HepG2 (cell line): ENCODE measurements at regions not wholly inside any gene's neighbourhood (a gene's known extent, or its start where the extent isn't known, plus 50 kb on each side); places are given as distances from the start of the nearest gene placed in this dataset.

ENCODE experiments used
- ATAC-seq: fragments of 200-7000 bp; cut with Tn5 transposase; 3 replicates; pipeline ENCODE4 v1.9.1; 2020; ENCODE audit warnings: mild to moderate bottlenecking, moderate library complexity
- BruUV-seq: library from RNA; stranded (reverse); fragments of 400-500 nt; replicated peaks from 2 replicates; lab custom pipeline; 2021; lab: Mats Ljungman, UMichigan
- CTCF ChIA-PET: fragments of 300-600 bp; formaldehyde crosslinking; extraction: SDS; loops from one replicate; lab custom pipeline; 2021; ENCODE audit warnings: low total read pairs, inconsistent platforms, low intra/inter-chr PET ratio; lab: Yijun Ruan, JAX
- POLR2A ChIA-PET: fragments of 350-600 bp; sonication (Branson Sonifier 250); formaldehyde crosslinking; loops from one replicate; lab custom pipeline; 2020; ENCODE audit warnings: antibody characterized with exemption, inconsistent platforms; lab: Yijun Ruan, JAX
- DNase-seq: peaks from one replicate; pipeline ENCODE4 v3.0.0-alpha.2; 2015; ENCODE audit warnings: low spot score
- FAIRE-seq: peaks from 3 replicates; lab custom pipeline; 2011; peaks lifted over from hg19 to GRCh38; lab: Jason Lieb, UNC
- H2AFZ ChIP-seq: one replicate; pipeline ENCODE4 v1.6.1; 2011; ENCODE audit warnings: low read length, inconsistent platforms
- H3K27ac ChIP-seq: fragments of 300-600 bp; 3 replicates; pipeline ENCODE4 v1.8.0; 2011; ENCODE audit warnings: mixed run types, mild to moderate bottlenecking, mixed read lengths, low read length, inconsistent platforms; ENCODE audit not compliant: insufficient read depth; ENCODE audit errors: extremely low read length
- H3K27me3 ChIP-seq, 2 experiments: fragments of 200-600 bp in 1 of 2; 2 replicates in 1 of 2; 3 replicates in 1 of 2; pipeline versions ENCODE4 v1.6.0 to v1.8.0; 2011; ENCODE audit warnings: low read length in 2 of 2, mild to moderate bottlenecking in 2 of 2, moderate library complexity in 2 of 2, inconsistent platforms in 1 of 2; ENCODE audit not compliant: insufficient read depth in 2 of 2, control insufficient read depth in 1 of 2
- H3K36me3 ChIP-seq, 2 experiments: fragments of 200-600 bp in 1 of 2; replicated peaks in 1 of 2; 2 replicates in 1 of 2; 3 replicates in 1 of 2; pipeline versions ENCODE4 v1.5.1 to v1.8.0; 2011; ENCODE audit warnings: low read length in 2 of 2, inconsistent platforms in 1 of 2; ENCODE audit not compliant: insufficient read depth in 2 of 2, control insufficient read depth in 1 of 2
- H3K4me1 ChIP-seq: 2 replicates; pipeline ENCODE4 v1.5.1; 2012; ENCODE audit warnings: low read length, inconsistent platforms; ENCODE audit not compliant: insufficient read depth
- H3K4me2 ChIP-seq: 2 replicates; pipeline ENCODE4 v1.6.0; 2011; ENCODE audit warnings: low read depth, low read length, inconsistent platforms
- H3K4me3 ChIP-seq, 3 experiments: fragments of 200-600 bp in 1 of 3; sonication (generic), shearing (Covaris generic) in 1 of 3; replicated peaks in 1 of 3; 2 replicates each; pipeline ENCODE4 v1.5.1; 2011 to 2016; ENCODE audit warnings: low read length in 3 of 3, inconsistent platforms in 2 of 3, low read depth in 2 of 3, mild to moderate bottlenecking in 2 of 3, control low read depth in 1 of 3, mixed read lengths in 1 of 3; ENCODE audit not compliant: insufficient read depth in 1 of 3
- H3K79me2 ChIP-seq: one replicate; pipeline ENCODE4 v1.6.1; 2011; ENCODE audit warnings: low read length, inconsistent platforms; ENCODE audit not compliant: insufficient read depth
- H3K9ac ChIP-seq: 2 replicates; pipeline ENCODE4 v1.6.0; 2011; ENCODE audit warnings: mild to moderate bottlenecking, low read depth, low read length, inconsistent platforms; ENCODE audit not compliant: insufficient read depth
- H3K9me3 ChIP-seq: 2 replicates; pipeline ENCODE4 v1.5.1; 2012; ENCODE audit warnings: mild to moderate bottlenecking, low read length
- H4K20me1 ChIP-seq: 2 replicates; pipeline ENCODE4 v1.6.0; 2011; ENCODE audit warnings: inconsistent platforms, mild to moderate bottlenecking, low read length, moderate library complexity; ENCODE audit not compliant: insufficient read depth
- FOXA3 ChIP-seq: IDR thresholded peaks from 2 replicates; pipeline ENCODE4 v1.6.1; 2016; ENCODE audit warnings: missing genetic modification reagents, missing compliant biosample characterization
- KLF13 ChIP-seq: sonication (generic); formaldehyde crosslinking; IDR thresholded peaks from 2 replicates; pipeline ENCODE4 v1.4.0; 2020; ENCODE audit warnings: mild to moderate bottlenecking, missing genetic modification reagents
- NCOR1 ChIP-seq: fragments of 200-600 bp; sonication (generic); IDR thresholded peaks from 2 replicates; pipeline ENCODE4 v1.7.0; 2017; ENCODE audit warnings: antibody characterized with exemption, low read length, borderline replicate concordance
- SAP130 ChIP-seq: IDR thresholded peaks from 2 replicates; pipeline ENCODE4 v1.6.1; 2016; ENCODE audit warnings: low read depth
- SIN3B ChIP-seq: fragments of 150-350 bp; IDR thresholded peaks from 2 replicates; pipeline ENCODE4 v1.6.1; 2014; ENCODE audit warnings: low read length
- ZNF160 ChIP-seq: sonication (generic); formaldehyde crosslinking; IDR thresholded peaks from 2 replicates; pipeline ENCODE4 v1.8.0; 2022; ENCODE audit warnings: mild to moderate bottlenecking, inconsistent platforms, missing genetic modification reagents
- ZNF263 ChIP-seq: sonication (generic); formaldehyde crosslinking; IDR thresholded peaks from 2 replicates; pipeline ENCODE4 v1.4.0; 2020; ENCODE audit warnings: missing genetic modification reagents
- ZNF30 ChIP-seq: sonication (generic); formaldehyde crosslinking; IDR thresholded peaks from 2 replicates; pipeline ENCODE4 v1.5.0; 2020; ENCODE audit warnings: mild to moderate bottlenecking, missing genetic modification reagents
- ZNF331 ChIP-seq: sonication (generic); formaldehyde crosslinking; IDR thresholded peaks from 2 replicates; pipeline ENCODE4 v1.4.0; 2020; ENCODE audit warnings: missing genetic modification reagents
- ZNF788 ChIP-seq: sonication (generic); formaldehyde crosslinking; IDR thresholded peaks from 2 replicates; pipeline ENCODE4 v1.5.0; 2020; ENCODE audit warnings: mild to moderate bottlenecking, missing genetic modification reagents, borderline replicate concordance
- WGBS: methylation state at CpG from one replicate; pipeline ENCODE4 v1.1.6; 2017; ENCODE audit warnings: low lambda C conversion rate; 5-methylcytosine and 5-hydroxymethylcytosine counted together
- in situ Hi-C: cut with HindIII; loops from 2 replicates; pipeline ENCODE4 v1.10.0; 2017; ENCODE audit warnings: low pct_unique_long_range_greater_than_20kb; ENCODE audit not compliant: extremely low pct_ligation_motif_present
- intact Hi-C: fragments of 100-400 bp; cut with micrococcal nuclease; formaldehyde crosslinking; loops from one replicate; pipeline ENCODE4 v1.10.0; 2022; ENCODE audit not compliant: unreplicated experiment
- TF ChIP-seq, protein P1 (sequence below): sonication (generic); formaldehyde crosslinking; IDR thresholded peaks from 2 replicates; pipeline ENCODE4 v1.4.0; 2020; ENCODE audit warnings: low read depth, mild to moderate bottlenecking, missing genetic modification reagents
- TF ChIP-seq, protein P2 (sequence below): sonication (generic); formaldehyde crosslinking; IDR thresholded peaks from 2 replicates; pipeline ENCODE4 v1.4.0; 2020; ENCODE audit warnings: missing genetic modification reagents, borderline replicate concordance
- TF ChIP-seq, protein P3 (sequence below): IDR thresholded peaks from 2 replicates; pipeline ENCODE4 v1.6.1; 2016; ENCODE audit warnings: low read depth, borderline replicate concordance
- TF ChIP-seq, protein P4 (sequence below): sonication (generic); formaldehyde crosslinking; IDR thresholded peaks from 2 replicates; pipeline ENCODE4 v1.5.0; 2020; ENCODE audit warnings: mild to moderate bottlenecking, missing genetic modification reagents, borderline replicate concordance
- TF ChIP-seq, protein P5 (sequence below): sonication (generic); formaldehyde crosslinking; IDR thresholded peaks from 2 replicates; pipeline ENCODE4 v1.8.1; 2023; ENCODE audit warnings: mild to moderate bottlenecking, missing genetic modification reagents, borderline replicate concordance

DNA sequence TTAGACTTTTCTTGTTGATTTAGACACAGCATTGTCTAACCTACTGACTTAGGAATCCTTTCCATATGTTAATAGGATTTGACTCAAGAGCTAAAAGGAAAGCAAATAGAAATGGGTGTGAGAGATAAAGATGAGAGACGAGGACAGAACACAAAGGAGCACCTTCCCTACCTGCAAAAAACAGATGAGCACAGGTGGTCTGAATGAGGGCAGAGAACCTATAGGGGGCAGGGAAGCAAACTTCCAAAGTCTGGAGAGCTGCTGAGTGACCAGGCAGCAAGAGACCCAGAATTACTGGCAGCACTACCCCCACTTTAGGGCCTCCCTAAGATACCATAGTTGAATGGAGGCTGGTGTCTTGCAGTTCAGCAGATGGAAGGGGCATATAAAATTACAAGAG, 98.1 kb upstream of the CTNNB1 start (continued):
- TF ChIP-seq KLF13 (CRISPR knock-in tag): no peak
- TF ChIP-seq, all 625 proteins: peak for 0

DNA sequence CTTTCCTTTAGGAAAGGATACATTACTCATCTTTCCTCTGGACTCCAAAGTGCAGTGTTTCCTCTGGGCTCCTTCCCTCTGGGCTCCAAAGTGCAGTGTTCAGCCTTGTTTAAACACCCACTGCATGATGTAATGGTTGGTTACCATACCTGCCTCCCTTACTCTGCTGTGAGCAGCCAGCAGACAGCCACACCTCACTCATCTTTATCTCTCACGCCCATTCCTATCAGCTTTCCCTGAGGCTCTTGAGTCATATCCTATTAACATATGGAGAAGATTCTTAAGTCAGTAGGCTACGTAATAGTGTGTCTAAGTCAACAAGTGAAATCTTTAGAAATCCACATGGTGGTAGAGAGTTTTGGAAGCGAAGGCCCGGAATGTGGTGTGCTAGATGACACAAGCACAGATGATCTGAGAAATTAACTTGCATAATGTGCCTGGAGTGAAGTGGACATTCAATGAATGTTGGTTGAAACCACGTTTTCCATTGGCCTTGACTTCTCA, 97.2 kb upstream of the CTNNB1 start:
- ChIA-PET CTCF (no interaction called here), POLR2A (no interaction called here)
- FAIRE-seq: peak; percentile 51
- intact Hi-C loops: loop anchor here (10.0 kb wide), 1 partner anchor 647 kb away; the partner anchor contains the start of gene RPL14
- no peaks in the 10 kb centered on the region for H4K20me1 ChIP-seq
- H3K9me3 ChIP-seq: no peaks in the 10 kb centered on the region
- no peak overlapping the region for H2AFZ ChIP-seq
- peak overlapping the region; percentile 59 for H3K4me2 ChIP-seq
- no peaks in the 10 kb centered on the region for H3K36me3 ChIP-seq
- BruUV-seq: no TSS peak
- WGBS: 38% methylated on average over 5 of the region's 5 CpGs
- no peak overlapping the region for H3K4me3 ChIP-seq
- in situ Hi-C loops: no loop called here
- H3K9ac ChIP-seq: no peak overlapping the region
- ATAC-seq: peak; percentile 98
- H3K79me2 ChIP-seq: no peaks in the 10 kb centered on the region
- peaks cover 0 to 4% of the 10 kb centered on the region in 2 experiments; a peak in 1 of 5 replicates for H3K27me3 ChIP-seq
- DNase-seq: peak; percentile 74
- H3K4me1 ChIP-seq: peaks cover 38% of the 10 kb centered on the region
- no peak overlapping the region for H3K27ac ChIP-seq
- TF ChIP-seq NCOR1: peak; percentile 51; the same call in 1 of the 2 replicates
- TF ChIP-seq, protein P1, sequence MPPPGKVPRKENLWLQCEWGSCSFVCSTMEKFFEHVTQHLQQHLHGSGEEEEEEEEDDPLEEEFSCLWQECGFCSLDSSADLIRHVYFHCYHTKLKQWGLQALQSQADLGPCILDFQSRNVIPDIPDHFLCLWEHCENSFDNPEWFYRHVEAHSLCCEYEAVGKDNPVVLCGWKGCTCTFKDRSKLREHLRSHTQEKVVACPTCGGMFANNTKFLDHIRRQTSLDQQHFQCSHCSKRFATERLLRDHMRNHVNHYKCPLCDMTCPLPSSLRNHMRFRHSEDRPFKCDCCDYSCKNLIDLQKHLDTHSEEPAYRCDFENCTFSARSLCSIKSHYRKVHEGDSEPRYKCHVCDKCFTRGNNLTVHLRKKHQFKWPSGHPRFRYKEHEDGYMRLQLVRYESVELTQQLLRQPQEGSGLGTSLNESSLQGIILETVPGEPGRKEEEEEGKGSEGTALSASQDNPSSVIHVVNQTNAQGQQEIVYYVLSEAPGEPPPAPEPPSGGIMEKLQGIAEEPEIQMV (CRISPR knock-in tag): no peak
- TF ChIP-seq, protein P2, sequence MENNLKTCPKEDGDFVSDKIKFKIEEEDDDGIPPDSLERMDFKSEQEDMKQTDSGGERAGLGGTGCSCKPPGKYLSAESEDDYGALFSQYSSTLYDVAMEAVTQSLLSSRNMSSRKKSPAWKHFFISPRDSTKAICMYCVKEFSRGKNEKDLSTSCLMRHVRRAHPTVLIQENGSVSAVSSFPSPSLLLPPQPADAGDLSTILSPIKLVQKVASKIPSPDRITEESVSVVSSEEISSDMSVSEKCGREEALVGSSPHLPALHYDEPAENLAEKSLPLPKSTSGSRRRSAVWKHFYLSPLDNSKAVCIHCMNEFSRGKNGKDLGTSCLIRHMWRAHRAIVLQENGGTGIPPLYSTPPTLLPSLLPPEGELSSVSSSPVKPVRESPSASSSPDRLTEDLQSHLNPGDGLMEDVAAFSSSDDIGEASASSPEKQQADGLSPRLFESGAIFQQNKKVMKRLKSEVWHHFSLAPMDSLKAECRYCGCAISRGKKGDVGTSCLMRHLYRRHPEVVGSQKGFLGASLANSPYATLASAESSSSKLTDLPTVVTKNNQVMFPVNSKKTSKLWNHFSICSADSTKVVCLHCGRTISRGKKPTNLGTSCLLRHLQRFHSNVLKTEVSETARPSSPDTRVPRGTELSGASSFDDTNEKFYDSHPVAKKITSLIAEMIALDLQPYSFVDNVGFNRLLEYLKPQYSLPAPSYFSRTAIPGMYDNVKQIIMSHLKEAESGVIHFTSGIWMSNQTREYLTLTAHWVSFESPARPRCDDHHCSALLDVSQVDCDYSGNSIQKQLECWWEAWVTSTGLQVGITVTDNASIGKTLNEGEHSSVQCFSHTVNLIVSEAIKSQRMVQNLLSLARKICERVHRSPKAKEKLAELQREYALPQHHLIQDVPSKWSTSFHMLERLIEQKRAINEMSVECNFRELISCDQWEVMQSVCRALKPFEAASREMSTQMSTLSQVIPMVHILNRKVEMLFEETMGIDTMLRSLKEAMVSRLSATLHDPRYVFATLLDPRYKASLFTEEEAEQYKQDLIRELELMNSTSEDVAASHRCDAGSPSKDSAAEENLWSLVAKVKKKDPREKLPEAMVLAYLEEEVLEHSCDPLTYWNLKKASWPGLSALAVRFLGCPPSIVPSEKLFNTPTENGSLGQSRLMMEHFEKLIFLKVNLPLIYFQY (CRISPR knock-in tag): 0 out of 2 replicates have a peak, but pooled peaks have one; percentile 12
- TF ChIP-seq FOXA3 (CRISPR knock-in tag): peak; percentile 80
- TF ChIP-seq SIN3B: no peak
- TF ChIP-seq ZNF263: no peak
- peak; percentile 29; the same call in 1 of the 2 replicates for TF ChIP-seq ZNF331
- TF ChIP-seq, protein P3, sequence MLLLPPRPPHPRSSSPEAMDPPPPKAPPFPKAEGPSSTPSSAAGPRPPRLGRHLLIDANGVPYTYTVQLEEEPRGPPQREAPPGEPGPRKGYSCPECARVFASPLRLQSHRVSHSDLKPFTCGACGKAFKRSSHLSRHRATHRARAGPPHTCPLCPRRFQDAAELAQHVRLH (CRISPR knock-in tag): 0 out of 2 replicates have a peak, but pooled peaks have one; percentile 55
- TF ChIP-seq ZNF160: 0 out of 2 replicates have a peak, but pooled peaks have one; percentile 8
- TF ChIP-seq SAP130: peak; percentile 43; the same call in 1 of the 2 replicates
- no peak for TF ChIP-seq ZNF30
- TF ChIP-seq, protein P4, sequence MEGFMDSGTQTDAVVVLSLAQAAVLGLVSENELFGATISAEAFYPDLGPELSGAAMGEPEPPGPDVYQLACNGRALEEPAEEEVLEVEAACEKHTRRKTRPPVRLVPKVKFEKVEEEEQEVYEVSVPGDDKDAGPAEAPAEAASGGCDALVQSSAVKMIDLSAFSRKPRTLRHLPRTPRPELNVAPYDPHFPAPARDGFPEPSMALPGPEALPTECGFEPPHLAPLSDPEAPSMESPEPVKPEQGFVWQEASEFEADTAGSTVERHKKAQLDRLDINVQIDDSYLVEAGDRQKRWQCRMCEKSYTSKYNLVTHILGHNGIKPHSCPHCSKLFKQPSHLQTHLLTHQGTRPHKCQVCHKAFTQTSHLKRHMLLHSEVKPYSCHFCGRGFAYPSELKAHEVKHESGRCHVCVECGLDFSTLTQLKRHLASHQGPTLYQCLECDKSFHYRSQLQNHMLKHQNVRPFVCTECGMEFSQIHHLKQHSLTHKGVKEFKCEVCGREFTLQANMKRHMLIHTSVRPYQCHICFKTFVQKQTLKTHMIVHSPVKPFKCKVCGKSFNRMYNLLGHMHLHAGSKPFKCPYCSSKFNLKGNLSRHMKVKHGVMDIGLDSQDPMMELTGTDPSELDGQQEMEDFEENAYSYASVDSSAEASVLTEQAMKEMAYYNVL: peak; percentile 96
- TF ChIP-seq, protein P5, sequence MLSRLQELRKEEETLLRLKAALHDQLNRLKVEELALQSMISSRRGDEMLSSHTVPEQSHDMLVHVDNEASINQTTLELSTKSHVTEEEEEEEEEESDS (CRISPR knock-in tag): no peak
- peak; percentile 48; the same call in 1 of the 2 replicates for TF ChIP-seq ZNF788
